HEK293T (cell line): ENCODE measurements at regions not wholly inside any gene's neighbourhood (a gene's known extent, or its start where the extent isn't known, plus 50 kb on each side); places are given as distances from the start of the nearest gene placed in this dataset.
"Not testable (repeated sequence)": the region's sequence is repeated elsewhere in the genome, so short reads cannot be mapped to it uniquely, and the experiment has no call there.

Experiments
- CTCF ChIA-PET: fragments of 350-600 bp; formaldehyde crosslinking; extraction: SDS; loops from one replicate; lab custom pipeline; 2021; ENCODE audit warnings: antibody characterized with exemption, inconsistent platforms; lab: Yijun Ruan, JAX
- POLR2A ChIA-PET: fragments of 350-600 bp; formaldehyde crosslinking; extraction: SDS; loops from one replicate; lab custom pipeline; 2020; ENCODE audit warnings: antibody characterized with exemption, inconsistent platforms; lab: Yijun Ruan, JAX
- DNase-seq: peaks from one replicate; pipeline ENCODE4 v3.0.0; 2012; ENCODE audit warnings: mixed read lengths; ENCODE audit errors: extremely low spot score
- BHLHE40 ChIP-seq: fragments of 450-650 bp; IDR thresholded peaks from 2 replicates; pipeline ENCODE4 v1.6.1; 2016; ENCODE audit warnings: mild to moderate bottlenecking, moderate library complexity, borderline replicate concordance
- FOXK2 ChIP-seq: fragments of 450-650 bp; IDR thresholded peaks from 2 replicates; pipeline ENCODE4 v1.6.1; 2016; ENCODE audit warnings: mild to moderate bottlenecking
- L3MBTL2 ChIP-seq: fragments of 450-650 bp; conservative IDR thresholded peaks from 2 replicates; pipeline ENCODE4 v1.6.1; 2016; ENCODE audit warnings: mild to moderate bottlenecking
- NFRKB ChIP-seq: fragments of 450-650 bp; IDR thresholded peaks from 2 replicates; pipeline ENCODE4 v1.6.1; 2016; ENCODE audit warnings: mild to moderate bottlenecking, moderate library complexity
- SP1 ChIP-seq: fragments of 450-650 bp; IDR thresholded peaks from 2 replicates; pipeline ENCODE4 v1.6.1; 2017
- SUZ12 ChIP-seq: fragments of 450-650 bp; IDR thresholded peaks from 2 replicates; pipeline ENCODE4 v1.6.1; 2016; ENCODE audit warnings: mild to moderate bottlenecking
- TARDBP ChIP-seq: fragments of 450-650 bp; IDR thresholded peaks from 2 replicates; pipeline ENCODE4 v1.6.1; 2016

GRCh38 chr21:8377093-8377841 is 2144.1 kb upstream of the TPTE start:
- CTCF ChIA-PET, POLR2A ChIA-PET: not testable (repeated sequence)

DNA sequence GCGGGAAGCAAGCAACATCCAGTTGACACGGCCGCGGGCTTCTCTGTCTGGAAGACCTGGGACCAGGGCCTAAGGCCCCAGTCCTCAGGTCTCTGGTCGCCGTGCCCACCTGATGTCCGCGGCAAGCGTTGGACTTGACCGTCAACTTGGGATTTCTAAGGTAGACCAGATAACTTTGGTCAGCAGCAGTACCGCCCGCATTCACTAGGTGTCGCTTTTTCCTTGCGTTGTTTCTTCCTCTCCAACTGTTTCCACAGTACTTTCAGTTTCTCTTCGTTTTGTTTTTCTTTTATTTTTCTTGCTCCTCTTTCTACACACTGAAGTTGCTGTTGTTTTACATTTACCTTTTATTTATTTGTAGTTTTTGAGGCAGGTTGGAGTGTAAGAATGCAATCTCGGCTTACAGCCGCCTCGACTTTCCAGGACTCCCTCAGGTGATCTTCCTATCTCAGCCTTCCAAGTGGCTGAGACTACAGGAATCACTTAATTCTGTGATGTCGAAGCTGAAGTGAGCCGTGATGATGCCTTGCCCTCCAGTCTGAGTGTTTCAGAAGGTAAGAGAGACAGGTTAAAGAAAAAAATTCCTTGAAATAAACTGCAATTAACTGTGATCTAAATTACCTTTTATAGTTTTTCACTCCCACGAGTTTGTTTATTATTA is 2140.8 kb upstream of the TPTE start:
- CTCF ChIA-PET, POLR2A ChIA-PET, DNase-seq: not testable (repeated sequence)

More at GRCh38 chr21:8377093-8377841, 2144.1 kb upstream of the TPTE start:
- DNase-seq = not testable (repeated sequence)

DNA sequence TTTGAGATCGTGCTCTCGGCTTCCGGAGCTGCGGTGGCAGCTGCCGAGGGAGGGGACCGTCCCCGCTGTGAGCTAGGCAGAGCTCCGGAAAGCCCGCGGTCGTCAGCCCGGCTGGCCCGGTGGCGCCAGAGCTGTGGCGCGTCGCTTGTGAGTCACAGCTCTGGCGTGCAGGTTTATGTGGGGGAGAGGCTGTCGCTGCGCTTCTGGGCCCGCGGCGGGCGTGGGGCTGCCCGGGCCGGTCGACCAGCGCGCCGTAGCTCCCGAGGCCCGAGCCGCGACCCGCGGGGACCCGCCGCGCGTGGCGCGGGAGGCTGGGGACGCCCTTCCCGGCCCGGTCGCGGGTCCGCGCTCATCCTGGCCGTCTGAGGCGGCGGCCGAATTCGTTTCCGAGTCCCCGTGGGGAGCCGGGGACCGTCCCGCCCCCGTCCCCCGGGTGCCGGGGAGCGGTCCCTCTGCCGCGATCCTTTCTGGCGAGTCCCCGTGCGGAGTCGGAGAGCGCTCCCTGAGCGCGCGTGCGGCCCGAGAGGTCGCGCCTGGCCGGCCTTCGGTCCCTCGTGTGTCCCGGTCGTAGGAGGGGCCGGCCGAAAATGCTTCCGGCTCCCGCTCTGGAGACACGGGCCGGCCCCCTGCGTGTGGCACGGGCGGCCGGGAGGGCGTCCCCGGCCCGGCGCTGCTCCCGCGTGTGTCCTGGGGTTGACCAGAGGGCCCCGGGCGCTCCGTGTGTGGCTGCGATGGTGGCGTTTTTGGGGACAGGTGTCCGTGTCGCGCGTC is 2133.0 kb upstream of the TPTE start:
- CTCF ChIA-PET, POLR2A ChIA-PET, DNase-seq: not testable (repeated sequence)

GRCh38 chr21:8388940-8389238 is 2132.5 kb upstream of the TPTE start:
- POLR2A ChIA-PET, DNase-seq, CTCF ChIA-PET: not testable (repeated sequence)

GRCh38 chr21:8390550-8391171 is 2130.7 kb upstream of the TPTE start:
- CTCF ChIA-PET, POLR2A ChIA-PET, DNase-seq: not testable (repeated sequence)

GRCh38 chr21:8394380-8394779 is 2127.0 kb upstream of the TPTE start:
- POLR2A ChIA-PET, CTCF ChIA-PET, DNase-seq: not testable (repeated sequence)

DNA sequence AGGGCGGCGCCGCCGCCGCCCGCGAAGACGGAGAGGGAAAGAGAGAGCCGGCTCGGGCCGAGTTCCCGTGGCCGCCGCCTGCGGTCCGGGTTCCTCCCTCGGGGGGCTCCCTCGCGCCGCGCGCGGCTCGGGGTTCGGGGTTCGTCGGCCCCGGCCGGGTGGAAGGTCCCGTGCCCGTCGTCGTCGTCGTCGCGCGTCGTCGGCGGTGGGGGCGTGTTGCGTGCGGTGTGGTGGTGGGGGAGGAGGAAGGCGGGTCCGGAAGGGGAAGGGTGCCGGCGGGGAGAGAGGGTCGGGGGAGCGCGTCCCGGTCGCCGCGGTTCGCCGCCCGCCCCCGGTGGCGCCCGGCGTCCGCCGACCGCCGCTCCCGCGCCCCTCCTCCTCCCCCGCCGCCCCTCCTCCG is 2125.4 kb upstream of the TPTE start:
- POLR2A ChIA-PET, DNase-seq, CTCF ChIA-PET: not testable (repeated sequence)

DNA sequence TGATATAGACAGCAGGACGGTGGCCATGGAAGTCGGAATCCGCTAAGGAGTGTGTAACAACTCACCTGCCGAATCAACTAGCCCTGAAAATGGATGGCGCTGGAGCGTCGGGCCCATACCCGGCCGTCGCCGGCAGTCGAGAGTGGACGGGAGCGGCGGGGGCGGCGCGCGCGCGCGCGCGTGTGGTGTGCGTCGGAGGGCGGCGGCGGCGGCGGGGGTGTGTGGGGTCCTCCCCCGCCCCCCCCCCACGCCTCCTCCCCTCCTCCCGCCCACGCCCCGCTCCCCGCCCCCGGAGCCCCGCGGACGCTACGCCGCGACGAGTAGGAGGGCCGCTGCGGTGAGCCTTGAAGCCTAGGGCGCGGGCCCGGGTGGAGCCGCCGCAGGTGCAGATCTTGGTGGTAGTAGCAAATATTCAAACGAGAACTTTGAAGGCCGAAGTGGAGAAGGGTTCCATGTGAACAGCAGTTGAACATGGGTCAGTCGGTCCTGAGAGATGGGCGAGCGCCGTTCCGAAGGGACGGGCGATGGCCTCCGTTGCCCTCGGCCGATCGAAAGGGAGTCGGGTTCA is 2122.4 kb upstream of the TPTE start:
- POLR2A ChIA-PET, CTCF ChIA-PET, DNase-seq: not testable (repeated sequence)

- CTCF ChIA-PET, DNase-seq, POLR2A ChIA-PET: not testable (repeated sequence)
These were observed 2121.5 kb upstream of the TPTE start for GRCh38 chr21:8399866-8400265.

DNA sequence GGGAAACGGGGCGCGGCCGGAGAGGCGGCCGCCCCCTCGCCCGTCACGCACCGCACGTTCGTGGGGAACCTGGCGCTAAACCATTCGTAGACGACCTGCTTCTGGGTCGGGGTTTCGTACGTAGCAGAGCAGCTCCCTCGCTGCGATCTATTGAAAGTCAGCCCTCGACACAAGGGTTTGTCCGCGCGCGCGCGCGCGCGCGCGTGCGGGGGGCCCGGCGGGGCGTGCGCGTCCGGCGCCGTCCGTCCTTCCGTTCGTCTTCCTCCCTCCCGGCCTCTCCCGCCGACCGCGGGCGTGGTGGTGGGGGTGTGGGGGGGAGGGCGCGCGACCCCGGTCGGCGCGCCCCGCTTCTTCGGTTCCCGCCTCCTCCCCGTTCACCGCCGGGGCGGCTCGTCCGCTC is 2119.6 kb upstream of the TPTE start:
- CTCF ChIA-PET, DNase-seq, POLR2A ChIA-PET: not testable (repeated sequence)

GRCh38 chr21:8406331-8406730 is 2115.1 kb upstream of the TPTE start:
- DNase-seq, CTCF ChIA-PET, POLR2A ChIA-PET: not testable (repeated sequence)

DNA sequence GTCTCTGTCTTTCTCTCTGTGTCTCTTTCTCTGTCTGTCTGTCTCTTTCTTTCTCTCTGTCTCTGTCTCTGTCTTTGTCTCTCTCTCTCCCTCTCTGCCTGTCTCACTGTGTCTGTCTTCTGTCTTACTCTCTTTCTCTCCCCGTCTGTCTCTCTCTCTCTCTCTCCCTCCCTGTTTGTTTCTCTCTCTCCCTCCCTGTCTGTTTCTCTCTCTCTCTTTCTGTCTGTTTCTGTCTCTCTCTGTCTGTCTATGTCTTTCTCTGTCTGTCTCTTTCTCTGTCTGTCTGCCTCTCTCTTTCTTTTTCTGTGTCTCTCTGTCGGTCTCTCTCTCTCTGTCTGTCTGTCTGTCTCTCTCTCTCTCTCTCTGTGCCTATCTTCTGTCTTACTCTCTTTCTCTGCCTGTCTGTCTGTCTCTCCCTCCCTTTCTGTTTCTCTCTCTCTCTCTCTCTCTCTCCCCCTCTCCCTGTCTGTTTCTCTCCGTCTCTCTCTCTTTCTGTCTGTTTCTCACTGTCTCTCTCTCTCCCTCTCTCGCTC is 2110.2 kb upstream of the TPTE start:
- DNase-seq = not testable (repeated sequence)

DNA sequence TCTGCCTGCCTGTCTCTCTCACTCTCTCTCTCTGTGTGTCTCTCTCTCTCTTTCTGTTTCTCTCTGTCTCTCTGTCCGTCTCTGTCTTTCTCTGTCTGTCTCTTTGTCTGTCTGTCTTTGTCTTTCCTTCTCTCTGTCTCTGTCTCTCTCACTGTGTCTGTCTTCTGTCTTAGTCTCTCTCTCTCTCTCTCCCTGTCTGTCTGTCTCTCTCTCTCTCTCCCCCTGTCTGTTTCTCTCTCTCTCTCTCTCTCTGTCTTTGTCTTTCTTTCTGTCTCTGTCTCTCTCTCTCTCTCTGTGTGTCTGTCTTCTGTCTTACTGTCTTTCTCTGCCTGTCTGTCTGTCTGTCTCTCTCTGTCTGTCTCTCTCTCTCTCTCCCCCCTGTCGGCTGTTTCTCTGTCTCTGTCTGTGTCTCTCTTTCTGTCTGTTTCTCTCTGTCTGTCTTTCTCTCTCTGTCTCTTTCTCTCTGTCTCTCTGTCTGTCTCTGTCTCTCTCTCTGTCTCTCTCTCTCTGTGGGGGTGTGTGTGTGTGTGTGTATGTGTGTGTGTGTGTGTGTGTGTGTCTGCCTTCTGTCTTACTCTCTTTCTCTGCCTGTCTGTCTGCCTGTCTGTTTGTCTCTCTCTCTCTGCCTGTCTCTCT is 2101.3 kb upstream of the TPTE start:
- POLR2A ChIA-PET, DNase-seq, CTCF ChIA-PET: not testable (repeated sequence)
- peak; percentile 97 for TF ChIP-seq FOXK2
- TF ChIP-seq NFRKB = peak; percentile 88
- peak; percentile 93 for TF ChIP-seq TARDBP
- peak; percentile 75 for TF ChIP-seq BHLHE40
- TF ChIP-seq SUZ12 = peak; percentile 91
- peak; percentile 75; the same call in 1 of the 2 replicates for TF ChIP-seq SP1
- TF ChIP-seq L3MBTL2 = peak; percentile 80

More for the DNA sequence above, 2110.2 kb upstream of the TPTE start:
- POLR2A ChIA-PET, CTCF ChIA-PET: not testable (repeated sequence)

GRCh38 chr21:8427790-8428667 is 2093.4 kb upstream of the TPTE start:
- CTCF ChIA-PET, POLR2A ChIA-PET, DNase-seq: not testable (repeated sequence)
